GM23338 (cell line): ENCODE measurements at regions not wholly inside any gene's neighbourhood (a gene's known extent, or its start where the extent isn't known, plus 50 kb on each side); places are given as distances from the start of the nearest gene placed in this dataset.

Source experiments
- EZH2 ChIP-seq: fragments of 200-600 bp; sonication (generic); IDR thresholded peaks from one replicate; pipeline ENCODE4 v1.8.0; 2017; ENCODE audit warnings: antibody characterized with exemption, mild to moderate bottlenecking, low read depth; ENCODE audit not compliant: unreplicated experiment
- POLR2AphosphoS5 ChIP-seq: IDR thresholded peaks from 2 replicates; pipeline ENCODE4 v1.6.1; 2016; ENCODE audit warnings: antibody characterized with exemption, low read depth
- ZNF331 ChIP-seq: fragments of 250-450 bp; sonication (Bioruptor Pico); IDR thresholded peaks from 2 replicates; pipeline ENCODE4 v1.5.0; 2020; ENCODE audit warnings: low read depth, mild to moderate bottlenecking, moderate library complexity
- TF ChIP-seq, protein P1 (sequence below), 2 experiments: fragments of 200-600 bp in 1 of 2; sonication (generic) in 1 of 2; conservative IDR thresholded peaks; 2 replicates each; pipeline versions ENCODE4 v1.5.1 to v1.6.1; 2016 to 2017; ENCODE audit warnings: antibody characterized with exemption in 2 of 2, low read depth in 2 of 2, mild to moderate bottlenecking in 2 of 2, moderate library complexity in 1 of 2

DNA sequence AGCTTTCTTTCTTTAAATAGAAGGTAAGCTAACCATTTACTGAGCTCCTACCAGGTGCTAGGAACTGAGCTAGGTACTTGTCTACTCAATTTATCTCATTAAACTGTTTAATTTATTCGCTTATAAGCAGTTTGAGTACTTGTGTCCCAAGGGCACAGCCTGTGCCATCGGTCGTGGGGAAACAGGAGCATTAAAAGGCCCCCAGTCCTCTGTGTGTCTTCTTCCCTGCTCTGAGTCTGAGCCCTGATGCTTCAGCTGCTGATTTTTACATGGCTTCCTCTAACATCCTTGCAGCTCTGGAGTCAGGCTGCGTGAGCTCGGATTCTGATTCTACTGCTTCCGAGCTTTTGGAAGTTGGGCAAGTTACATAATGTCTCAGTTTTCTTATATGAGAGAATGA is 239.5 kb downstream of the EDEM1 start:
- TF ChIP-seq, protein P1, sequence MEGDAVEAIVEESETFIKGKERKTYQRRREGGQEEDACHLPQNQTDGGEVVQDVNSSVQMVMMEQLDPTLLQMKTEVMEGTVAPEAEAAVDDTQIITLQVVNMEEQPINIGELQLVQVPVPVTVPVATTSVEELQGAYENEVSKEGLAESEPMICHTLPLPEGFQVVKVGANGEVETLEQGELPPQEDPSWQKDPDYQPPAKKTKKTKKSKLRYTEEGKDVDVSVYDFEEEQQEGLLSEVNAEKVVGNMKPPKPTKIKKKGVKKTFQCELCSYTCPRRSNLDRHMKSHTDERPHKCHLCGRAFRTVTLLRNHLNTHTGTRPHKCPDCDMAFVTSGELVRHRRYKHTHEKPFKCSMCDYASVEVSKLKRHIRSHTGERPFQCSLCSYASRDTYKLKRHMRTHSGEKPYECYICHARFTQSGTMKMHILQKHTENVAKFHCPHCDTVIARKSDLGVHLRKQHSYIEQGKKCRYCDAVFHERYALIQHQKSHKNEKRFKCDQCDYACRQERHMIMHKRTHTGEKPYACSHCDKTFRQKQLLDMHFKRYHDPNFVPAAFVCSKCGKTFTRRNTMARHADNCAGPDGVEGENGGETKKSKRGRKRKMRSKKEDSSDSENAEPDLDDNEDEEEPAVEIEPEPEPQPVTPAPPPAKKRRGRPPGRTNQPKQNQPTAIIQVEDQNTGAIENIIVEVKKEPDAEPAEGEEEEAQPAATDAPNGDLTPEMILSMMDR (conservative IDR thresholded peaks at IDR 0.05; ENCODE audit: low read depth in 2 of 2) = no peak
- TF ChIP-seq EZH2 (no peak), ZNF331 (CRISPR knock-in tag) (no peak), POLR2AphosphoS5 (no peak)
